Astrocyte of the cerebellum (primary cell): ENCODE measurements at regions not wholly inside any gene's neighbourhood (a gene's known extent, or its start where the extent isn't known, plus 50 kb on each side); places are given as distances from the start of the nearest gene placed in this dataset.

Source experiments
- DNase-seq: peaks from one replicate; pipeline ENCODE4 v3.0.0-alpha.2; 2011; ENCODE audit warnings: low read depth
- H3K4me3 ChIP-seq: 2 replicates; pipeline ENCODE4 v1.5.1; 2011; ENCODE audit warnings: mild to moderate bottlenecking, low read depth, low read length, moderate library complexity
- in situ Hi-C: cut with HindIII; loops from 2 replicates; pipeline ENCODE4 v1.10.0; 2017; ENCODE audit warnings: low sequenced_read_pairs
- TF ChIP-seq, protein P1 (sequence below): IDR thresholded peaks from 2 replicates; pipeline ENCODE4 v1.5.1; 2012; ENCODE audit warnings: low read length, low read depth, moderate library complexity, mild to moderate bottlenecking; ENCODE audit errors: missing control alignments

- DNase-seq = no peak
- in situ Hi-C loops = no loop called here
Observed at GRCh38 chr18:39972521-39972920, 1982.5 kb upstream of the PIK3C3 start.

GRCh38 chr18:39969803-39970494 is 1985.1 kb upstream of the PIK3C3 start:
- no peak for DNase-seq
- H3K4me3 ChIP-seq = no peak overlapping the region
- in situ Hi-C loops = no loop called here
- TF ChIP-seq, protein P1, sequence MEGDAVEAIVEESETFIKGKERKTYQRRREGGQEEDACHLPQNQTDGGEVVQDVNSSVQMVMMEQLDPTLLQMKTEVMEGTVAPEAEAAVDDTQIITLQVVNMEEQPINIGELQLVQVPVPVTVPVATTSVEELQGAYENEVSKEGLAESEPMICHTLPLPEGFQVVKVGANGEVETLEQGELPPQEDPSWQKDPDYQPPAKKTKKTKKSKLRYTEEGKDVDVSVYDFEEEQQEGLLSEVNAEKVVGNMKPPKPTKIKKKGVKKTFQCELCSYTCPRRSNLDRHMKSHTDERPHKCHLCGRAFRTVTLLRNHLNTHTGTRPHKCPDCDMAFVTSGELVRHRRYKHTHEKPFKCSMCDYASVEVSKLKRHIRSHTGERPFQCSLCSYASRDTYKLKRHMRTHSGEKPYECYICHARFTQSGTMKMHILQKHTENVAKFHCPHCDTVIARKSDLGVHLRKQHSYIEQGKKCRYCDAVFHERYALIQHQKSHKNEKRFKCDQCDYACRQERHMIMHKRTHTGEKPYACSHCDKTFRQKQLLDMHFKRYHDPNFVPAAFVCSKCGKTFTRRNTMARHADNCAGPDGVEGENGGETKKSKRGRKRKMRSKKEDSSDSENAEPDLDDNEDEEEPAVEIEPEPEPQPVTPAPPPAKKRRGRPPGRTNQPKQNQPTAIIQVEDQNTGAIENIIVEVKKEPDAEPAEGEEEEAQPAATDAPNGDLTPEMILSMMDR = no peak

More at GRCh38 chr18:39972521-39972920, 1982.5 kb upstream of the PIK3C3 start:
- H3K4me3 ChIP-seq = no peak overlapping the region
- TF ChIP-seq, protein P1 = no peak

DNA sequence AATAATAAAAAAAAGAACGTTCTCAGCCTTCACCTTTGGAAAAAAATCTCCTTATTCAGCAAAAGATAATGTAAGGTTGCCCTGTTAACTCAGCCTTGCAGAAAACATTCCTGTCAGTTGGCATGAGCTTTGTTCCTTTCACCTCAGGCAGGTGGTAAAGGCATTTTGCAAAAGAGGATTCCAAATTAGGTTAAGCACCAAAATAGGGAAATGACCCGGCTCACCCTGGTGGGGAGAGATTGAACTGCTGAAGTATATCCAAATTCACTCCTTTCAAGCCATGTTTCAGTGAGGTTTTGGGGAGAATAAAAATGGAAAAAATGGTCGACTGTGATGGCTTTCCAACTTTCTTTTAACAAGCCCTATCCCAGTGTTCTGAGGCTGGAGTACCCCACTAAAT is 1988.8 kb upstream of the PIK3C3 start:
- in situ Hi-C loops = no loop called here
- H3K4me3 ChIP-seq = no peak overlapping the region
- TF ChIP-seq, protein P1 = peak; percentile 28
- no peak for DNase-seq

- TF ChIP-seq, protein P1 = no peak
- no peak overlapping the region for H3K4me3 ChIP-seq
- DNase-seq = no peak
- in situ Hi-C loops = no loop called here
Observed at GRCh38 chr18:39962546-39962945, 1992.5 kb upstream of the PIK3C3 start.

GRCh38 chr18:39960550-39960949 is 1994.5 kb upstream of the PIK3C3 start:
- no peak for DNase-seq
- in situ Hi-C loops = no loop called here

DNA sequence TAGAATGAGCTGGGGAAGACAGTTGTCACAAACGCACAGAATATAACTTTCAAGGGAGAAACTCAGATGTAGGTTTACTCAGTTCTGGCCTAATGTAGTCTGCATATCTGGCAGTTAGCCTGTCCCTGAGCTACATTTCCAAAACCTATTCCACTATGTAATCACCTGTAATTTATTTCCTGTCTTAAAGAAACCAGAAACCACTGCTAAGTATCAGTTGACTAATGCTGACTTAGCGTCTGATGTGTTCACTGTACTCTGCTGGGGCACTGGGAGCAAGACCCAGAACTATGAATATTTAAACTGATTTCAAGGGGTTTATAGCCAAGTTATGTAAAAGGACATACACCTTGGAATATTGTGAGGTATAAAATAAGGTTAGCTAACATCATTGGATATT is 1995.2 kb upstream of the PIK3C3 start:
- H3K4me3 ChIP-seq = no peak overlapping the region
- TF ChIP-seq, protein P1 = no peak
- in situ Hi-C loops = no loop called here
- DNase-seq = no peak

More at GRCh38 chr18:39960550-39960949, 1994.5 kb upstream of the PIK3C3 start:
- no peak overlapping the region for H3K4me3 ChIP-seq
- TF ChIP-seq, protein P1 = no peak

DNA sequence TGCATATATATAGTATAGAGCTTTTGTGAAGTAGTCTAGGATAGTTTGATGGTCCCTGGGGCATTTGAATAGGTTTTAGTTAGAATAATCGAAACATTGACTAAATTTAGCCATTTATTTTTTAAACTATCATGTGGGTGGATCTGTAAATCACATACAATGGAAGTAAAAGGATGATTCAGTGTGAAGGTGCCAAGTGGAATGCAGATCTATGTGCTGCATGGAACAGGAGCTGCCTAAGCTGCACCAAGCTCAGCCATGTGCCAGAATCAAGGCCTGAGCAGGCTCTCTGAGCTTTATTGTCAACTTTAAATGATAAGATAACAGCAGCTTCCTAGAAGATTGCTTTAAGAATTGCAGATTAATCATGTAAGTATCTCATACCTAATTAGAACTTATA is 1996.2 kb upstream of the PIK3C3 start:
- TF ChIP-seq, protein P1 = no peak
- no peak overlapping the region for H3K4me3 ChIP-seq
- in situ Hi-C loops = no loop called here
- DNase-seq = no peak
